SW 1271 (cell line): ENCODE measurements at regions not wholly inside any gene's neighbourhood (a gene's known extent, or its start where the extent isn't known, plus 50 kb on each side); places are given as distances from the start of the nearest gene placed in this dataset.
A peak's percentile ranks its signal among the peaks of the same experiment; 100 is the strongest.

Experiments used
- DNase-seq, 2 experiments: peaks; one replicate each; lab custom pipeline; 2025; lab: John Stamatoyannopoulos, UW

- no peak for DNase-seq
Observed at GRCh38 chrX:39736216-39737211, 361.2 kb downstream of the BCOR start.

GRCh38 chrX:39739585-39739984, 358.2 kb downstream of the BCOR start:
- DNase-seq: no peak

- no peak for DNase-seq
Observed at GRCh38 chrX:39740078-39740477, 357.7 kb downstream of the BCOR start.

GRCh38 chrX:39741904-39742303, 355.9 kb downstream of the BCOR start:
- DNase-seq: no peak

GRCh38 chrX:39745818-39746217, 351.9 kb downstream of the BCOR start:
- no peak for DNase-seq

GRCh38 chrX:39749135-39749534, 348.6 kb downstream of the BCOR start:
- no peak for DNase-seq

- DNase-seq: no peak
Observed at GRCh38 chrX:39749728-39750127, 348.0 kb downstream of the BCOR start.

- DNase-seq: no peak
Observed at GRCh38 chrX:39750256-39750790, 347.4 kb downstream of the BCOR start.

- no peak for DNase-seq
Observed at GRCh38 chrX:39750848-39751247, 346.9 kb downstream of the BCOR start.

GRCh38 chrX:39752815-39753214, 344.9 kb downstream of the BCOR start:
- DNase-seq: no peak

- peak in 1 of 2 experiments; percentile 38 for DNase-seq
Observed at GRCh38 chrX:39753293-39753996, 344.3 kb downstream of the BCOR start.

GRCh38 chrX:39755143-39756032, 342.4 kb downstream of the BCOR start:
- peak; percentile 50 to 66 for DNase-seq

GRCh38 chrX:39756086-39756883, 341.5 kb downstream of the BCOR start:
- DNase-seq: no peak

GRCh38 chrX:39757971-39758370, 339.8 kb downstream of the BCOR start:
- no peak for DNase-seq

- no peak for DNase-seq
Observed at GRCh38 chrX:39758791-39759525, 338.8 kb downstream of the BCOR start.

- no peak for DNase-seq
Observed at GRCh38 chrX:39759526-39760224, 338.1 kb downstream of the BCOR start.

- DNase-seq: no peak
Observed at GRCh38 chrX:39760930-39761329, 336.8 kb downstream of the BCOR start.

- DNase-seq: no peak
Observed at GRCh38 chrX:39762266-39762841, 335.4 kb downstream of the BCOR start.

GRCh38 chrX:39764441-39764914, 333.3 kb downstream of the BCOR start:
- DNase-seq: no peak
